K562 (cell line): ENCODE measurements at regions not wholly inside any gene's neighbourhood (a gene's known extent, or its start where the extent isn't known, plus 50 kb on each side); places are given as distances from the start of the nearest gene placed in this dataset.

ENCODE experiments used
- ATAC-seq: fragments of 200-7000 bp; cut with Tn5 transposase; 3 replicates; pipeline ENCODE4 v1.9.1; 2020; ENCODE audit warnings: moderate library complexity
- BruUV-seq: library from RNA; stranded (reverse); fragments of 400-500 nt; replicated peaks from 2 replicates; lab custom pipeline; 2021; lab: Mats Ljungman, UMichigan
- CTCF ChIA-PET: fragments of 300-600 bp; formaldehyde crosslinking; extraction: SDS; loops from one replicate; lab custom pipeline; 2021; ENCODE audit warnings: low intra/inter-chr PET ratio; lab: Yijun Ruan, JAX
- POLR2A ChIA-PET: fragments of 300-600, 350-650 bp; sonication (Branson Sonifier 250); formaldehyde crosslinking; extraction: SDS; loops from one replicate; lab custom pipeline; 2021; ENCODE audit warnings: antibody characterized with exemption, inconsistent platforms; lab: Yijun Ruan, JAX
- DNase-seq, 4 experiments: peaks; one replicate each; pipeline versions ENCODE4 v3.0.0 to v3.0.0-alpha.2; 2011 to 2018; ENCODE audit warnings: low spot score in 3 of 4, mixed read lengths in 3 of 4; ENCODE audit errors: extremely low read depth in 1 of 4
- FAIRE-seq: peaks from 2 replicates; lab custom pipeline; 2011; peaks lifted over from hg19 to GRCh38; lab: Jason Lieb, UNC
- H2AFZ ChIP-seq: 2 replicates; pipeline ENCODE4 v1.6.0; 2011; ENCODE audit warnings: low read depth, low read length, control low read depth, inconsistent platforms
- H3K27ac ChIP-seq: fragments of 200-600 bp; 3 replicates; pipeline ENCODE4 v1.8.0; 2011; ENCODE audit warnings: low read depth, mild to moderate bottlenecking, control low read depth, inconsistent platforms, low read length, moderate library complexity, mixed read lengths; ENCODE audit errors: extremely low read depth
- H3K27me3 ChIP-seq, 2 experiments: fragments of 300-600 bp in 1 of 2; 2 replicates in 1 of 2; 3 replicates in 1 of 2; pipeline versions ENCODE4 v1.6.0 to v1.8.0; 2011; ENCODE audit warnings: inconsistent platforms in 2 of 2, low read length in 2 of 2, mild to moderate bottlenecking in 1 of 2, mixed read lengths in 1 of 2, moderate library complexity in 1 of 2; ENCODE audit not compliant: control insufficient read depth in 2 of 2, insufficient read depth in 2 of 2
- H3K36me3 ChIP-seq: fragments of 300-600 bp; 3 replicates; pipeline ENCODE4 v1.8.0; 2011; ENCODE audit warnings: mild to moderate bottlenecking, low read length, inconsistent platforms; ENCODE audit not compliant: control insufficient read depth, insufficient read depth
- H3K4me1 ChIP-seq, 2 experiments: fragments of 200-600 bp in 1 of 2; replicated peaks in 1 of 2; 2 replicates in 1 of 2; 3 replicates in 1 of 2; pipeline versions ENCODE4 v1.5.1 to v1.8.0; 2011; ENCODE audit warnings: inconsistent platforms in 2 of 2, low read length in 2 of 2, mild to moderate bottlenecking in 1 of 2, mixed read lengths in 1 of 2, moderate library complexity in 1 of 2; ENCODE audit not compliant: control insufficient read depth in 2 of 2, insufficient read depth in 2 of 2
- H3K4me2 ChIP-seq: 2 replicates; pipeline ENCODE4 v1.6.1; 2011; ENCODE audit warnings: low read length, control low read depth, inconsistent platforms, mixed read lengths; ENCODE audit not compliant: insufficient read depth
- H3K4me3 ChIP-seq: fragments of 200-600 bp; sonication (generic), shearing (Covaris generic); 2 replicates; pipeline ENCODE4 v1.5.1; 2016; ENCODE audit warnings: control low read depth, inconsistent platforms
- H3K79me2 ChIP-seq: fragments of 200-600 bp; 3 replicates; pipeline ENCODE4 v1.8.0; 2011; ENCODE audit warnings: low read length, inconsistent platforms; ENCODE audit not compliant: control insufficient read depth, insufficient read depth
- H3K9ac ChIP-seq, 2 experiments: 2 replicates each; pipeline versions ENCODE4 v1.6.0 to v1.6.1; 2011; ENCODE audit warnings: low read depth in 2 of 2, low read length in 2 of 2, control low read depth in 1 of 2, inconsistent platforms in 1 of 2, mild to moderate bottlenecking in 1 of 2, mixed read lengths in 1 of 2; ENCODE audit not compliant: insufficient read depth in 1 of 2
- H3K9me1 ChIP-seq: one replicate; pipeline ENCODE4 v1.6.0; 2011; ENCODE audit warnings: inconsistent platforms, mild to moderate bottlenecking, low read length, moderate library complexity; ENCODE audit not compliant: control insufficient read depth, insufficient read depth
- H3K9me3 ChIP-seq: replicated peaks from 2 replicates; pipeline ENCODE4 v1.5.1; 2011; ENCODE audit warnings: low read depth, low read length, inconsistent platforms; ENCODE audit not compliant: control insufficient read depth, insufficient read depth
- H4K20me1 ChIP-seq: replicated peaks from 2 replicates; pipeline ENCODE4 v1.6.1; 2011; ENCODE audit warnings: low read length, inconsistent platforms, mixed read lengths; ENCODE audit not compliant: control insufficient read depth, insufficient read depth
- BRF1 ChIP-seq: IDR thresholded peaks from 3 replicates; pipeline ENCODE4 v1.6.1; 2011; ENCODE audit warnings: borderline replicate concordance, mild to moderate bottlenecking; ENCODE audit not compliant: insufficient read length; ENCODE audit errors: extremely low read depth
- FOXA3 ChIP-seq, 2 experiments: fragments of 450-650 bp in 1 of 2; sonication (generic) in 1 of 2; formaldehyde crosslinking; IDR thresholded peaks in 1 of 2; conservative IDR thresholded peaks in 1 of 2; 2 replicates each; pipeline versions ENCODE4 v1.4.0 to v1.8.0; 2020 to 2022; ENCODE audit warnings: mild to moderate bottlenecking in 2 of 2, missing genetic modification reagents in 1 of 2
- KLF16 ChIP-seq: IDR thresholded peaks from 2 replicates; pipeline ENCODE4 v1.6.1; 2016; ENCODE audit warnings: antibody characterized with exemption
- NR2F6 ChIP-seq: fragments of 450-650 bp; formaldehyde crosslinking; IDR thresholded peaks from 2 replicates; pipeline ENCODE4 v1.4.0; 2020; ENCODE audit warnings: mild to moderate bottlenecking
- SIX5 ChIP-seq, 2 experiments: IDR thresholded peaks; 2 replicates each; pipeline ENCODE4 v1.6.1; 2011; ENCODE audit warnings: low read length in 2 of 2, borderline replicate concordance in 1 of 2, low read depth in 1 of 2, mild to moderate bottlenecking in 1 of 2, moderate library complexity in 1 of 2; ENCODE audit not compliant: insufficient read depth in 1 of 2
- SREBF1 ChIP-seq: fragments of 150-350 bp; IDR thresholded peaks from 2 replicates; pipeline ENCODE4 v1.6.1; 2014; ENCODE audit warnings: antibody characterized with exemption, low read depth, low read length, borderline replicate concordance
- SUPT5H ChIP-seq: fragments of 450-650 bp; IDR thresholded peaks from 2 replicates; pipeline ENCODE4 v1.6.1; 2016
- ZNF445 ChIP-seq: fragments of 250-450 bp; sonication (Bioruptor Pico); IDR thresholded peaks from 2 replicates; pipeline ENCODE4 v1.4.0; 2020; ENCODE audit warnings: low read depth, mild to moderate bottlenecking, moderate library complexity
- WGBS: fragments of 100-300 bp; shearing (Covaris generic); methylation state at CpG from one replicate; pipeline ENCODE4 v1.1.6; 2016; ENCODE audit warnings: low coverage, mixed read lengths; ENCODE audit not compliant: insufficient coverage; ENCODE audit errors: missing lambda C conversion rate; 5-methylcytosine and 5-hydroxymethylcytosine counted together
- in situ Hi-C: fragments of 300-500 bp; cut with MboI; formaldehyde crosslinking; loops from 4 replicates; pipeline ENCODE4 v1.15.0; 2018; ENCODE audit warnings: inconsistent platforms, mixed read lengths
- intact Hi-C: fragments of 100-400 bp; cut with micrococcal nuclease; formaldehyde crosslinking; loops from 2 replicates; pipeline ENCODE4 v1.14.2; 2022
- TF ChIP-seq, protein P1 (sequence below): fragments of 250-450 bp; sonication (Bioruptor Pico); IDR thresholded peaks from 2 replicates; pipeline ENCODE4 v1.5.0; 2021; ENCODE audit warnings: mild to moderate bottlenecking, moderate library complexity
- TF ChIP-seq, protein P2 (sequence below): sonication (generic); formaldehyde crosslinking; IDR thresholded peaks from 2 replicates; pipeline ENCODE4 v1.8.1; 2022; ENCODE audit warnings: missing genetic modification reagents

DNA sequence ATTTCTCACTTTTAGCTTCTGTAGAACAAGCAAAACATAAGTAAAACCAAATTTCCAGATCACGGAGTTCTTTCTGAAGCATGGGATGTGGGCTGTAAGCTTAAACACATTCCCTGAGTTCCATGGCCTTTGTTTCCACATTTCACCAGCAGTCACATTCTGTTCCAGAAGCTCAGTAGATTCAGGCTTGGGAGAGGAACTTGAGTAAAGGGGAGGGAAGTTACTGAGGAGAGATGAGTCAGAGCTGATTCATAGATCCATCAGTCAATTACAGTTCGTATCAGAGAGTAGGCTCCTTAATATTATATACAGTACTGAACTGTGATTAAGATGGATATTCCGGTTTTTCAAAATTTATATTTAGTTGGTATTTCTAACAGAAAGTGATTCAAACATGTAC lies 614.3 kb downstream of the NCAM2 start:
- 0% methylated on average over 3 of the region's 3 CpGs for WGBS
- FAIRE-seq: no peak

More for the DNA sequence above, 614.3 kb downstream of the NCAM2 start:
- ChIA-PET CTCF (no interaction called here), POLR2A (no interaction called here)
- H3K4me3 ChIP-seq: no peak overlapping the region
- no peaks in the 10 kb centered on the region for H3K79me2 ChIP-seq
- no peaks in the 10 kb centered on the region for H3K4me1 ChIP-seq
- H3K9me1 ChIP-seq: no peaks in the 10 kb centered on the region
- BruUV-seq: no TSS peak
- no peaks in the 10 kb centered on the region for H4K20me1 ChIP-seq
- ATAC-seq: no peak
- no peaks in the 10 kb centered on the region for H3K27me3 ChIP-seq
- no peak overlapping the region for H3K9ac ChIP-seq
- in situ Hi-C loops: no loop called here
- intact Hi-C loops: no loop called here
- no peak overlapping the region for H3K4me2 ChIP-seq
- H2AFZ ChIP-seq: no peak overlapping the region
- H3K36me3 ChIP-seq: no peaks in the 10 kb centered on the region
- TF ChIP-seq SREBF1 (no peak), BRF1 (no peak), KLF16 (no peak), SUPT5H (no peak), NR2F6 (no peak), FOXA3 (CRISPR knock-in tag; conservative IDR thresholded peaks at IDR 0.05 in 1 of 2, IDR thresholded peaks at IDR 0.05 in 1 of 2) (no peak), SIX5 (IDR thresholded peaks at IDR 0.05; ENCODE audit: borderline replicate concordance in 1 of 2, insufficient read depth in 1 of 2, low read depth in 1 of 2, low read length in 2 of 2) (no peak), ZNF445 (no peak)
- TF ChIP-seq, protein P1, sequence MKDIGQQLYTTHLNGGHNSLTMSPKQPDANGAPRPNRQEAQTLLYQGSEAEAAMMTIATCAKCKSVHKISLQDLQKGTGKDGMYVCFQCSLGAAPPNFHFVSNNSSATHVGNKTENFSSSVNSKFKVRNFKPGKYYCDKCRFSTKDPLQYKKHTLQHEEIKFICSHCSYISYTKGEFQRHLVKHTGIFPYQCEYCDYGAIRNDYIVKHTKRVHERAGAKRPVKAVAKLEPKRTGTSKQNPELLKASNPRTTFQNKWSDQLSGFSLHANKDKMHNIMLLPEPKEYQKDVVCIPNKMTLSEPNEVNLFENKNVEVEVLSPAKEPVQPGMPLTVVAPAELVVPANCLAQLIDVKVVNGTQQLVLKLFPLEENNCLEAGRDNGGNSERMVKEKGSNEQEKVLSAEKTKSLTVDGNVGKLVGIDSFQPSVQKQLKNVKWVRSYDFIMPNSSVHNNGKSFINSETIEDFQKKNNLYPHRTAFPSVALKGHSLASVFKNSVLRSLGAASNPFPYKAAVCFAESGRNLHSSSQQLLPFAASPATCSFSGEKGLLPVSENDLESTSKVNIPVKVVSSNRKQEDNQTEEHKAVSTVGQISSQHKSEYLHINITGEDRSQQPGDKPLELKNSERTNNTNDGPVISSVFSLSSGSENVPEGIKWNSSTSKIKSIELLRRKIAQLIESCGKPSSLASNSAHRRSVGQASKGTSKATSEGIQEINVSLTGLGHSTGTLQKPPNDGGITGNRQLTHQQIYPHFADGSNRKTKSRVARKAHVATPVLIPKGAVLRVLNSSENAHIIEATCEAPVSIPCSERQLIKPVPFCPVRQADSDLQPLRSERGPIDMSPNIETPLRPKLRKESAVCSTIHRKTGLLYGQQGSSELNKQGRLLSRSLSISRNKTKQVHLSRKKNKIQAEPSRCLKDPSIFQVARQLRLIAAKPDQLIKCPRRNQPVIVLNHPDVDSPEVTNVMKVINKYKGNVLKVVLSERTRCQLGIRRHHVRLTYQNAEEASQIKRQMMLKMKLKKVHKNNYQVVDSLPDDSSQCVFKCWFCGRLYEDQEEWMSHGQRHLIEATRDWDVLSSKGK (CRISPR knock-in tag): no peak
- TF ChIP-seq, protein P2, sequence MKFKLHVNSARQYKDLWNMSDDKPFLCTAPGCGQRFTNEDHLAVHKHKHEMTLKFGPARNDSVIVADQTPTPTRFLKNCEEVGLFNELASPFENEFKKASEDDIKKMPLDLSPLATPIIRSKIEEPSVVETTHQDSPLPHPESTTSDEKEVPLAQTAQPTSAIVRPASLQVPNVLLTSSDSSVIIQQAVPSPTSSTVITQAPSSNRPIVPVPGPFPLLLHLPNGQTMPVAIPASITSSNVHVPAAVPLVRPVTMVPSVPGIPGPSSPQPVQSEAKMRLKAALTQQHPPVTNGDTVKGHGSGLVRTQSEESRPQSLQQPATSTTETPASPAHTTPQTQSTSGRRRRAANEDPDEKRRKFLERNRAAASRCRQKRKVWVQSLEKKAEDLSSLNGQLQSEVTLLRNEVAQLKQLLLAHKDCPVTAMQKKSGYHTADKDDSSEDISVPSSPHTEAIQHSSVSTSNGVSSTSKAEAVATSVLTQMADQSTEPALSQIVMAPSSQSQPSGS (CRISPR knock-in tag): no peak
- no peak for DNase-seq
- no peak overlapping the region for H3K27ac ChIP-seq
- no peaks in the 10 kb centered on the region for H3K9me3 ChIP-seq
